ENCODE measurements at regions not wholly inside any gene's neighbourhood (a gene's known extent, or its start where the extent isn't known, plus 50 kb on each side); places are given as distances from the start of the nearest gene placed in this dataset.

- no peaks in the 10 kb centered on the region; the same call in 2 of the 3 replicates for H3K9me3 Mint-ChIP-seq
- Histone ChIP-seq H3K79me2 (replicated peaks; ENCODE audit: insufficient read depth) (no peaks in the 10 kb centered on the region), H3K27me3 (ENCODE audit: insufficient read depth) (no peaks in the 10 kb centered on the region), H3F3A (replicated peaks; ENCODE audit: low read depth) (no peaks in the 10 kb centered on the region), H3K36me3 (ENCODE audit: insufficient read depth) (no peaks in the 10 kb centered on the region), H3K4me3 (no peak overlapping the region), H2AFZ (no peak overlapping the region), H4K20me1 (replicated peaks; ENCODE audit: insufficient read depth) (no peaks in the 10 kb centered on the region), H3K9me2 (ENCODE audit: insufficient read depth) (no peaks in the 10 kb centered on the region; the same call in 1 of the 2 replicates), H3K27ac (ENCODE audit: low read depth) (no peak overlapping the region), H3K4me1 (ENCODE audit: insufficient read depth) (no peaks in the 10 kb centered on the region), H3K4me2 (no peak overlapping the region)
- no peaks in the 10 kb centered on the region for H3K36me3 Mint-ChIP-seq (ENCODE audit: low read depth)
- TF ChIP-seq EZH2phosphoT487 (IDR thresholded peaks at IDR 0.05; ENCODE audit: unreplicated experiment) (no peak), CREB1 (CRISPR knock-in tag; IDR thresholded peaks at IDR 0.05; ENCODE audit: low read depth) (no peak), POLR2AphosphoS5 (IDR thresholded peaks at IDR 0.05; ENCODE audit: low read depth) (no peak), JUNB (IDR thresholded peaks at IDR 0.05; ENCODE audit: unreplicated experiment) (no peak), NANOG (IDR thresholded peaks at IDR 0.05; ENCODE audit: borderline replicate concordance) (no peak), EZH2 (IDR thresholded peaks at IDR 0.05; ENCODE audit: low read depth, unreplicated experiment) (no peak), STAT1 (IDR thresholded peaks at IDR 0.05; ENCODE audit: unreplicated experiment) (no peak), REST (IDR thresholded peaks at IDR 0.05; ENCODE audit: unreplicated experiment) (no peak), ZNF114 (CRISPR knock-in tag; IDR thresholded peaks at IDR 0.05) (no peak), ZNF331 (CRISPR knock-in tag; IDR thresholded peaks at IDR 0.05; ENCODE audit: low read depth) (no peak)
- TF ChIP-seq, protein P1, sequence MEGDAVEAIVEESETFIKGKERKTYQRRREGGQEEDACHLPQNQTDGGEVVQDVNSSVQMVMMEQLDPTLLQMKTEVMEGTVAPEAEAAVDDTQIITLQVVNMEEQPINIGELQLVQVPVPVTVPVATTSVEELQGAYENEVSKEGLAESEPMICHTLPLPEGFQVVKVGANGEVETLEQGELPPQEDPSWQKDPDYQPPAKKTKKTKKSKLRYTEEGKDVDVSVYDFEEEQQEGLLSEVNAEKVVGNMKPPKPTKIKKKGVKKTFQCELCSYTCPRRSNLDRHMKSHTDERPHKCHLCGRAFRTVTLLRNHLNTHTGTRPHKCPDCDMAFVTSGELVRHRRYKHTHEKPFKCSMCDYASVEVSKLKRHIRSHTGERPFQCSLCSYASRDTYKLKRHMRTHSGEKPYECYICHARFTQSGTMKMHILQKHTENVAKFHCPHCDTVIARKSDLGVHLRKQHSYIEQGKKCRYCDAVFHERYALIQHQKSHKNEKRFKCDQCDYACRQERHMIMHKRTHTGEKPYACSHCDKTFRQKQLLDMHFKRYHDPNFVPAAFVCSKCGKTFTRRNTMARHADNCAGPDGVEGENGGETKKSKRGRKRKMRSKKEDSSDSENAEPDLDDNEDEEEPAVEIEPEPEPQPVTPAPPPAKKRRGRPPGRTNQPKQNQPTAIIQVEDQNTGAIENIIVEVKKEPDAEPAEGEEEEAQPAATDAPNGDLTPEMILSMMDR (conservative IDR thresholded peaks at IDR 0.05; ENCODE audit: low read depth in 2 of 2) = no peak
- TF ChIP-seq, protein P2, sequence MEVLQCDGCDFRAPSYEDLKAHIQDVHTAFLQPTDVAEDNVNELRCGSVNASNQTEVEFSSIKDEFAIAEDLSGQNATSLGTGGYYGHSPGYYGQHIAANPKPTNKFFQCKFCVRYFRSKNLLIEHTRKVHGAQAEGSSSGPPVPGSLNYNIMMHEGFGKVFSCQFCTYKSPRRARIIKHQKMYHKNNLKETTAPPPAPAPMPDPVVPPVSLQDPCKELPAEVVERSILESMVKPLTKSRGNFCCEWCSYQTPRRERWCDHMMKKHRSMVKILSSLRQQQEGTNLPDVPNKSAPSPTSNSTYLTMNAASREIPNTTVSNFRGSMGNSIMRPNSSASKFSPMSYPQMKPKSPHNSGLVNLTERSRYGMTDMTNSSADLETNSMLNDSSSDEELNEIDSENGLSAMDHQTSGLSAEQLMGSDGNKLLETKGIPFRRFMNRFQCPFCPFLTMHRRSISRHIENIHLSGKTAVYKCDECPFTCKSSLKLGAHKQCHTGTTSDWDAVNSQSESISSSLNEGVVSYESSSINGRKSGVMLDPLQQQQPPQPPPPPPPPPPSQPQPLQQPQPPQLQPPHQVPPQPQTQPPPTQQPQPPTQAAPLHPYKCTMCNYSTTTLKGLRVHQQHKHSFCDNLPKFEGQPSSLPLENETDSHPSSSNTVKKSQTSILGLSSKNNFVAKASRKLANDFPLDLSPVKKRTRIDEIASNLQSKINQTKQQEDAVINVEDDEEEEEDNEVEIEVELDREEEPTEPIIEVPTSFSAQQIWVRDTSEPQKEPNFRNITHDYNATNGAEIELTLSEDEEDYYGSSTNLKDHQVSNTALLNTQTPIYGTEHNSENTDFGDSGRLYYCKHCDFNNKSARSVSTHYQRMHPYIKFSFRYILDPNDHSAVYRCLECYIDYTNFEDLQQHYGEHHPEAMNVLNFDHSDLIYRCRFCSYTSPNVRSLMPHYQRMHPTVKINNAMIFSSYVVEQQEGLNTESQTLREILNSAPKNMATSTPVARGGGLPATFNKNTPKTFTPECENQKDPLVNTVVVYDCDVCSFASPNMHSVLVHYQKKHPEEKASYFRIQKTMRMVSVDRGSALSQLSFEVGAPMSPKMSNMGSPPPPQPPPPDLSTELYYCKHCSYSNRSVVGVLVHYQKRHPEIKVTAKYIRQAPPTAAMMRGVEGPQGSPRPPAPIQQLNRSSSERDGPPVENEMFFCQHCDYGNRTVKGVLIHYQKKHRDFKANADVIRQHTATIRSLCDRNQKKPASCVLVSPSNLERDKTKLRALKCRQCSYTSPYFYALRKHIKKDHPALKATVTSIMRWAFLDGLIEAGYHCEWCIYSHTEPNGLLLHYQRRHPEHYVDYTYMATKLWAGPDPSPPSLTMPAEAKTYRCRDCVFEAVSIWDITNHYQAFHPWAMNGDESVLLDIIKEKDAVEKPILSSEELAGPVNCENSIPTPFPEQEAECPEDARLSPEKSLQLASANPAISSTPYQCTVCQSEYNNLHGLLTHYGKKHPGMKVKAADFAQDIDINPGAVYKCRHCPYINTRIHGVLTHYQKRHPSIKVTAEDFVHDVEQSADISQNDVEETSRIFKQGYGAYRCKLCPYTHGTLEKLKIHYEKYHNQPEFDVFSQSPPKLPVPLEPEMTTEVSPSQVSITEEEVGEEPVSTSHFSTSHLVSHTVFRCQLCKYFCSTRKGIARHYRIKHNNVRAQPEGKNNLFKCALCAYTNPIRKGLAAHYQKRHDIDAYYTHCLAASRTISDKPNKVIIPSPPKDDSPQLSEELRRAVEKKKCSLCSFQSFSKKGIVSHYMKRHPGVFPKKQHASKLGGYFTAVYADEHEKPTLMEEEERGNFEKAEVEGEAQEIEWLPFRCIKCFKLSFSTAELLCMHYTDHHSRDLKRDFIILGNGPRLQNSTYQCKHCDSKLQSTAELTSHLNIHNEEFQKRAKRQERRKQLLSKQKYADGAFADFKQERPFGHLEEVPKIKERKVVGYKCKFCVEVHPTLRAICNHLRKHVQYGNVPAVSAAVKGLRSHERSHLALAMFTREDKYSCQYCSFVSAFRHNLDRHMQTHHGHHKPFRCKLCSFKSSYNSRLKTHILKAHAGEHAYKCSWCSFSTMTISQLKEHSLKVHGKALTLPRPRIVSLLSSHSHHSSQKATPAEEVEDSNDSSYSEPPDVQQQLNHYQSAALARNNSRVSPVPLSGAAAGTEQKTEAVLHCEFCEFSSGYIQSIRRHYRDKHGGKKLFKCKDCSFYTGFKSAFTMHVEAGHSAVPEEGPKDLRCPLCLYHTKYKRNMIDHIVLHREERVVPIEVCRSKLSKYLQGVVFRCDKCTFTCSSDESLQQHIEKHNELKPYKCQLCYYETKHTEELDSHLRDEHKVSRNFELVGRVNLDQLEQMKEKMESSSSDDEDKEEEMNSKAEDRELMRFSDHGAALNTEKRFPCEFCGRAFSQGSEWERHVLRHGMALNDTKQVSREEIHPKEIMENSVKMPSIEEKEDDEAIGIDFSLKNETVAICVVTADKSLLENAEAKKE (CRISPR knock-in tag; IDR thresholded peaks at IDR 0.05) = no peak
- TF ChIP-seq, protein P3, sequence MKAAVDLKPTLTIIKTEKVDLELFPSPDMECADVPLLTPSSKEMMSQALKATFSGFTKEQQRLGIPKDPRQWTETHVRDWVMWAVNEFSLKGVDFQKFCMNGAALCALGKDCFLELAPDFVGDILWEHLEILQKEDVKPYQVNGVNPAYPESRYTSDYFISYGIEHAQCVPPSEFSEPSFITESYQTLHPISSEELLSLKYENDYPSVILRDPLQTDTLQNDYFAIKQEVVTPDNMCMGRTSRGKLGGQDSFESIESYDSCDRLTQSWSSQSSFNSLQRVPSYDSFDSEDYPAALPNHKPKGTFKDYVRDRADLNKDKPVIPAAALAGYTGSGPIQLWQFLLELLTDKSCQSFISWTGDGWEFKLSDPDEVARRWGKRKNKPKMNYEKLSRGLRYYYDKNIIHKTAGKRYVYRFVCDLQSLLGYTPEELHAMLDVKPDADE (IDR thresholded peaks at IDR 0.05) = no peak
- DNase-seq (ENCODE audit: low spot score) (no peak), ATAC-seq (no peak)
- no peak overlapping the region for H3K4me3 Mint-ChIP-seq
- H3K27ac Mint-ChIP-seq = no peak overlapping the region
- no peaks in the 10 kb centered on the region for H3K4me1 Mint-ChIP-seq
- H3K27me3 Mint-ChIP-seq (ENCODE audit: insufficient read depth, low read depth, poor library complexity) = peaks cover 1% of the 10 kb centered on the region
Measured at GRCh38 chr6:145384503-145384902, 350.8 kb downstream of the EPM2A start.

Measured in GM23338 (cell line).